Sigmoid colon (tissue), 6 donors: ENCODE measurements at regions not wholly inside any gene's neighbourhood (a gene's known extent, or its start where the extent isn't known, plus 50 kb on each side); places are given as distances from the start of the nearest gene placed in this dataset.
"Not testable (repeated sequence)": the region's sequence is repeated elsewhere in the genome, so short reads cannot be mapped to it uniquely, and the experiment has no call there.

ENCODE experiments used
- DNase-seq: peaks from one replicate; pipeline ENCODE4 v3.0.0-alpha.2; 2019
- H3K27ac ChIP-seq, 4 donors: fragments of 200-600 bp; sonication (generic); one replicate each; pipeline ENCODE4 v1.5.1; 2016 to 2019; ENCODE audit warnings: mild to moderate bottlenecking in 1 of 4
- H3K27me3 ChIP-seq, 3 donors: fragments of 200-600 bp; sonication (generic); one replicate each; pipeline ENCODE4 v1.5.1; 2019; ENCODE audit warnings: mild to moderate bottlenecking in 1 of 3
- H3K36me3 ChIP-seq, 4 donors: fragments of 200-600 bp; sonication (generic); one replicate each; pipeline ENCODE4 v1.5.1; 2016 to 2019
- H3K4me1 ChIP-seq, 4 donors: fragments of 200-600 bp; sonication (generic); one replicate each; pipeline ENCODE4 v1.5.1; 2017 to 2019
- H3K4me3 ChIP-seq, 4 donors: fragments of 200-600 bp; sonication (generic); one replicate each; pipeline ENCODE4 v1.5.1; 2017 to 2019; ENCODE audit warnings: mild to moderate bottlenecking in 2 of 4, moderate library complexity in 1 of 4
- H3K9me3 ChIP-seq, 4 donors: fragments of 200-600 bp in 3 of 4; sonication (generic) in 3 of 4; one replicate each; pipeline versions ENCODE4 v1.5.1 to v1.6.1; 2013 to 2019
- EP300 ChIP-seq, 4 donors: sonication (generic); formaldehyde crosslinking; IDR thresholded peaks; one replicate each; pipeline ENCODE4 v1.6.1; 2017; ENCODE audit warnings: antibody characterized with exemption in 4 of 4
- POLR2A ChIP-seq, 2 donors: fragments of 450-650 bp; IDR thresholded peaks; one replicate each; pipeline ENCODE4 v1.6.1; 2016; ENCODE audit warnings: antibody characterized with exemption in 2 of 2, mild to moderate bottlenecking in 2 of 2, moderate library complexity in 2 of 2
- POLR2AphosphoS5 ChIP-seq, 4 donors: sonication (generic); formaldehyde crosslinking; IDR thresholded peaks; one replicate each; pipeline ENCODE4 v1.6.1; 2017; ENCODE audit warnings: antibody characterized with exemption in 4 of 4
- WGBS, 2 donors: extraction: QIAGEN DNeasy Blood & Tissue Kit; methylation state at CpG; one replicate each; pipeline ENCODE4 v1.1.7; 2013; 5-methylcytosine and 5-hydroxymethylcytosine counted together
- intact Hi-C: fragments of 100-400 bp; cut with DNase I; formaldehyde crosslinking; loops from one replicate; pipeline ENCODE4 v1.15.1; 2023
- TF ChIP-seq, protein P1 (sequence below), 4 experiments: fragments of 450-650 bp in 3 of 4; fragments of 200-600 bp in 1 of 4; IDR thresholded peaks; one replicate each; pipeline ENCODE4 v1.5.1; 2016 to 2019; ENCODE audit warnings: antibody characterized with exemption in 4 of 4, mild to moderate bottlenecking in 3 of 4, moderate library complexity in 2 of 4
- donor health status: healthy with polysubstance abuse.
- donor health status: healthy.

- H3K27ac ChIP-seq = no peak overlapping the region
- no peak for DNase-seq
These were observed 79.1 kb upstream of the ALX4 start for GRCh38 chr11:44388828-44389657.

GRCh38 chr11:44389963-44390605, 80.1 kb upstream of the ALX4 start:
- no peak overlapping the region for H3K4me3 ChIP-seq
- H3K36me3 ChIP-seq = no peaks in the 10 kb centered on the region
- 92 to 93% methylated on average over 3 of the region's 3 CpGs for WGBS, 2 donors
- no peak overlapping the region for H3K27ac ChIP-seq
- H3K4me1 ChIP-seq = no peaks in the 10 kb centered on the region
- no peak for DNase-seq
- H3K9me3 ChIP-seq = peaks cover 0 to 7% (median 1%) of the 10 kb centered on the region in 4 donors
- intact Hi-C loops = no loop called here
- TF ChIP-seq, protein P1, sequence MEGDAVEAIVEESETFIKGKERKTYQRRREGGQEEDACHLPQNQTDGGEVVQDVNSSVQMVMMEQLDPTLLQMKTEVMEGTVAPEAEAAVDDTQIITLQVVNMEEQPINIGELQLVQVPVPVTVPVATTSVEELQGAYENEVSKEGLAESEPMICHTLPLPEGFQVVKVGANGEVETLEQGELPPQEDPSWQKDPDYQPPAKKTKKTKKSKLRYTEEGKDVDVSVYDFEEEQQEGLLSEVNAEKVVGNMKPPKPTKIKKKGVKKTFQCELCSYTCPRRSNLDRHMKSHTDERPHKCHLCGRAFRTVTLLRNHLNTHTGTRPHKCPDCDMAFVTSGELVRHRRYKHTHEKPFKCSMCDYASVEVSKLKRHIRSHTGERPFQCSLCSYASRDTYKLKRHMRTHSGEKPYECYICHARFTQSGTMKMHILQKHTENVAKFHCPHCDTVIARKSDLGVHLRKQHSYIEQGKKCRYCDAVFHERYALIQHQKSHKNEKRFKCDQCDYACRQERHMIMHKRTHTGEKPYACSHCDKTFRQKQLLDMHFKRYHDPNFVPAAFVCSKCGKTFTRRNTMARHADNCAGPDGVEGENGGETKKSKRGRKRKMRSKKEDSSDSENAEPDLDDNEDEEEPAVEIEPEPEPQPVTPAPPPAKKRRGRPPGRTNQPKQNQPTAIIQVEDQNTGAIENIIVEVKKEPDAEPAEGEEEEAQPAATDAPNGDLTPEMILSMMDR (IDR thresholded peaks at IDR 0.05) = no peak
- TF ChIP-seq POLR2AphosphoS5 (IDR thresholded peaks at IDR 0.05) (no peak), EP300 (IDR thresholded peaks at IDR 0.05) (no peak)
- peaks cover 0 to 15% (median 6%) of the 10 kb centered on the region in 3 donors for H3K27me3 ChIP-seq

More at GRCh38 chr11:44388828-44389657, 79.1 kb upstream of the ALX4 start:
- intact Hi-C loops = no loop called here
- peaks cover 0 to 7% (median 1%) of the 10 kb centered on the region in 4 donors for H3K9me3 ChIP-seq
- H3K4me3 ChIP-seq = no peak overlapping the region
- H3K27me3 ChIP-seq = peaks cover 0 to 15% (median 6%) of the 10 kb centered on the region in 3 donors
- no peaks in the 10 kb centered on the region for H3K4me1 ChIP-seq
- TF ChIP-seq, protein P1 (IDR thresholded peaks at IDR 0.05) = no peak
- TF ChIP-seq POLR2AphosphoS5 (IDR thresholded peaks at IDR 0.05) (no peak), EP300 (IDR thresholded peaks at IDR 0.05) (no peak), POLR2A (IDR thresholded peaks at IDR 0.05) (no peak)
- WGBS, 2 donors = 25 to 29% methylated on average over 10 of the region's 10 CpGs
- no peaks in the 10 kb centered on the region for H3K36me3 ChIP-seq

GRCh38 chr11:44391004-44391403, 81.1 kb upstream of the ALX4 start:
- H3K36me3 ChIP-seq, H3K4me1 ChIP-seq, H3K4me3 ChIP-seq, H3K9me3 ChIP-seq, DNase-seq, intact Hi-C loops, H3K27ac ChIP-seq: not testable (repeated sequence)
- WGBS, 2 donors = 65 to 92% methylated on average over 3 of the region's 3 CpGs
- peaks cover 0 to 15% (median 6%) of the 10 kb centered on the region in 3 donors for H3K27me3 ChIP-seq

DNA sequence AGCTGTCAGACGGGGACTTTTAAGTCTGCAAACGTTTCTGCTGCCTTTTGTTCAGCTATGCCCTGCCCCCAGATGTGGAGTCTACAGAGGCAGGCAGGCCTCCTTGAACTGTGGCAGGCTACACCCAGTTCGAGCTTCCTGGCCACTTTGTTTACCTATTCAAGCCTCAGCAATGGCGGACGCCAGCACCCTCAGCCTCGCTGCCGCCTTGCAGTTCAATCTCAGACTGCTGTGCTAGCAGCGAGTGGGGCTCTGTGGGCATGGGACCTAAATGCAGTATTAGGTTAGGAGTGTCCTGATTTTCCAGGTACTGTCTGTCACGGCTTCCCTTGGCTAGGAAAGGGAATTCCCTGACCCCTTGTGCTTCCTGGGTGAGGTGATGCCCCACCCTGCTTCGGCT, 86.8 kb upstream of the ALX4 start:
- H3K4me3 ChIP-seq, intact Hi-C loops, H3K36me3 ChIP-seq, H3K4me1 ChIP-seq, H3K27ac ChIP-seq, DNase-seq, H3K9me3 ChIP-seq: not testable (repeated sequence)
- 55 to 67% methylated on average over 10 of the region's 10 CpGs for WGBS, 2 donors
- peaks cover 0 to 13% (median 12%) of the 10 kb centered on the region in 3 donors for H3K27me3 ChIP-seq

DNA sequence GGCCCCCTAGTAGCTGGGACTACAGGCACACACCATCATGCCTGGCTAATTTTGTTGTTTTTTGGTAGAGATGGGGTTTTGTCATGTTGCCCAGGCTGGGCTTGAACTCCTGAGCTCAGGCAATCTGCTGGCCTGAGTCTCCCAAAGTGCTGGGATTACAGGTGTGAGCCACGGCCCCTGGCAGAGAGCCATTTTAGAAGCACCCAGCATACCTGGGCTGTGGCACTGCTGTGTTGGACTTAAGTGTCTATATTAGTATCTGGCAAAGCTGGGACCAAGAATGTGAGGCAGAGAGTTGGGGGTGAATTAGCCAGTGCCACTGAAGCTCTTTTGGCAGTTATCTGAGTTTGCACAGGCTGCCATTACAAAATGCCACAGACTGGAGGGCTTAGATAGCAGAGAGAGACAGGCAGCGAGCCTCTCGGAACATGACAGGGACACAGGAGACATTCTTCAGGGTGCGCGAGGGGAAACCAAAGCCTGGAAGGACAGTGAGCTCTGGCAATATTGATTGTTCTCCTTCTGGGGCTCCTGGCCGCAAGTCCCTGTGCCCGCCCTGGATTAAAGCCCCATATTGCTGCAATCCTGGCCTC, 87.7 kb upstream of the ALX4 start:
- Histone ChIP-seq H3K27me3 (peaks cover 0 to 13% (median 12%) of the 10 kb centered on the region in 3 donors), H3K4me3 (no peak overlapping the region), H3K36me3 (no peaks in the 10 kb centered on the region), H3K9me3 (peaks cover 0 to 1% (median 0%) of the 10 kb centered on the region in 4 donors), H3K27ac (no peak overlapping the region), H3K4me1 (no peaks in the 10 kb centered on the region)
- TF ChIP-seq POLR2A (IDR thresholded peaks at IDR 0.05) (no peak), POLR2AphosphoS5 (IDR thresholded peaks at IDR 0.05) (no peak), EP300 (IDR thresholded peaks at IDR 0.05) (no peak)
- TF ChIP-seq, protein P1 (IDR thresholded peaks at IDR 0.05) = no peak
- DNase-seq = no peak
- WGBS, 2 donors = 79 to 91% methylated on average over 7 of the region's 7 CpGs
- intact Hi-C loops = no loop called here
